ENCODE measurements at regions not wholly inside any gene's neighbourhood (a gene's known extent, or its start where the extent isn't known, plus 50 kb on each side); places are given as distances from the start of the nearest gene placed in this dataset.

DNA sequence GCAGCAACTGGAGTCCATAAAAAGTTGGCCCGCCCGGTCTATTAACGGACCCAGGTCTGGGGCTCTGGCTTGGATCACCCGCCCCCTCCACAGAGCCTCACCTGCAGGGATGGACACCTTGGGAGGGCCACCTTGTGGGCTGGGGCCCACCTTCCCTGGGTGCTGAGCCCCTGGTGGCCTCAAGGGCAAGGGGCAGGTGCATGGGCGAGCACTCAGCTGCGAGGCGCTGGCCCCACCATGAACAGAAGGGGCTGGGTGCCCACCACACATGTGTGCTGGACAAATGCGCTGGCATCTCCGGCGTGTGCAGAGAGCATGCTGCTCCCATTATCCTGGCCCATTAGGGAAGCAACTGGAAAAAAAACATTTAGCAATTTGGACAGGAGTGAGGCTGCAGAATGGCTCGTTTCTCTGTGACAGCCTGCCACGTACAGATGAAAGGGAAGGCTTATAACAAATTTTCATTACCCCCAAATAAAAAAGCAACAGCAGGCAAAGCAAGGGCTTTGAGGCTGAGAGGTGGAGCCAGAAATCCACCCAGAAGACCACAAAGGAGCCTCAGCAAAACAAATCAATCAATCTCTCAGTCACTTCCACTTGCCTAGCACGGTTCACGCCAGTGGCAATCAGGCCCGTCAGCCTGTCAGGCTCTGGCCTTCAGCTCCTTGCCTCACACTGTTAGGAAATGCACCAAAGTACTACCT lies 253.1 kb upstream of the ZNF521 start:
- TF ChIP-seq, protein P1, sequence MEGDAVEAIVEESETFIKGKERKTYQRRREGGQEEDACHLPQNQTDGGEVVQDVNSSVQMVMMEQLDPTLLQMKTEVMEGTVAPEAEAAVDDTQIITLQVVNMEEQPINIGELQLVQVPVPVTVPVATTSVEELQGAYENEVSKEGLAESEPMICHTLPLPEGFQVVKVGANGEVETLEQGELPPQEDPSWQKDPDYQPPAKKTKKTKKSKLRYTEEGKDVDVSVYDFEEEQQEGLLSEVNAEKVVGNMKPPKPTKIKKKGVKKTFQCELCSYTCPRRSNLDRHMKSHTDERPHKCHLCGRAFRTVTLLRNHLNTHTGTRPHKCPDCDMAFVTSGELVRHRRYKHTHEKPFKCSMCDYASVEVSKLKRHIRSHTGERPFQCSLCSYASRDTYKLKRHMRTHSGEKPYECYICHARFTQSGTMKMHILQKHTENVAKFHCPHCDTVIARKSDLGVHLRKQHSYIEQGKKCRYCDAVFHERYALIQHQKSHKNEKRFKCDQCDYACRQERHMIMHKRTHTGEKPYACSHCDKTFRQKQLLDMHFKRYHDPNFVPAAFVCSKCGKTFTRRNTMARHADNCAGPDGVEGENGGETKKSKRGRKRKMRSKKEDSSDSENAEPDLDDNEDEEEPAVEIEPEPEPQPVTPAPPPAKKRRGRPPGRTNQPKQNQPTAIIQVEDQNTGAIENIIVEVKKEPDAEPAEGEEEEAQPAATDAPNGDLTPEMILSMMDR (IDR thresholded peaks at IDR 0.05), result no peak
- peak; percentile 26 for DNase-seq
- H3K36me3 Mint-ChIP-seq (ENCODE audit: low read depth), result no peaks in the 10 kb centered on the region
- H3K27ac Mint-ChIP-seq, result peak overlapping the region; percentile 14
- H3K27me3 Mint-ChIP-seq (ENCODE audit: low read depth, poor library complexity), result peaks cover 3% of the 10 kb centered on the region
- peaks cover 8% of the 10 kb centered on the region for H3K9me3 Mint-ChIP-seq
- peak overlapping the region; percentile 56 for H3K4me3 Mint-ChIP-seq
- peaks cover 27% of the 10 kb centered on the region for H3K4me1 Mint-ChIP-seq

DNA sequence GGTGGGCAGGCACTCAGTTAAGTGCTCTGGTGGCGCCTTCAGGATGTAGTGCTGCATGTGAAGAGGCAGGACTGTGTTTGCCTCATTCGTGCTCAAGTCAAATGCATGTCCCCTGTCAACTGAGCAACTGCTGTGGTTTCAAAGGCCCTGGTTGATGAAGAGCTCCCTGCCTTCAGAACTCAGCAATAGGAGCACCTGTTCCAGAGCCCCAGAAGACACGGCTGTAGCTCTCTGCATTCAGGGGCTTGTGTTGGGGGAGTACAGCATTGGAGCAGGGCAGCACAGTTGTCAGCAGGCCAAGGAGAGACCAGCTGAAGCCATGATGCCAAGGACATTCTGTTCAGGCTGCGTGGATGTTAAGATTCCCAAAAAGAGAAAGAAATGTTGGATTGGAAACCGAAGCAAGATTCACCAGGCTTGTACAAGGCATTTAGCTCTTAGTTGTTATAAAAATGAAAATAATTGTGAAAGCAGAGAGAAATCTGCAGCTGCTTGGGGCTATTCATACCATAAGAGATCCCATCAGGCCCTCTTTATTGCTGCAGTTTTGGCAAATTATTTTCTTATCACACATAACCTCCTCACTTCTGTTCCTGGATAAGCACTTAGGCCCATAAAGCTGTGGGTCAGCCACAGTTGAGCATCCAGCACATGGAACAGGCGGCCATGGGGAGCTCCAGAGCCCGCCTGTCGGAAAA lies 252.4 kb upstream of the ZNF521 start:
- H3K27ac Mint-ChIP-seq, result no peak overlapping the region
- H3K9me3 Mint-ChIP-seq, result peaks cover 8% of the 10 kb centered on the region
- TF ChIP-seq, protein P1 (IDR thresholded peaks at IDR 0.05), result no peak
- peaks cover 27% of the 10 kb centered on the region for H3K4me1 Mint-ChIP-seq
- H3K36me3 Mint-ChIP-seq (ENCODE audit: low read depth), result no peaks in the 10 kb centered on the region
- no peak for DNase-seq
- no peak overlapping the region for H3K4me3 Mint-ChIP-seq
- H3K27me3 Mint-ChIP-seq (ENCODE audit: low read depth, poor library complexity), result peaks cover 3% of the 10 kb centered on the region

DNA sequence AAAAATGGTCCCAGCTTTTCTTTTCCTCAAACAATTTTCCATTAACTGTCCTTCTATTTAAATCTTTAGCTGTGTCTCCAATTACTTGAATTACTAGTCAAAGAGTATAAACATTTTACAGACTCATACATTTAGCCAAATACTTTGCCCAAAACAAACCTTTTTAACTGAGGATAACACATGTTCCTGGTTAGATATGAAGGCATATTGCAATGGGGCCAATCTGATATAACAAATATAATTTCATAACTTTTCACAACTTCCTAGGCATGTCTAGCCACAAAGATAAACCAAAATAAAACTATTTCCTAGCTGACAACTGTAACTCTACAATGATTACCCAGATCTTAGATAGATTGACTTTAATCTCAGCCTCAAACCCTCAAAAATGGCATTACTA lies 247.5 kb upstream of the ZNF521 start:
- Mint-ChIP-seq H3K9me3 (no peaks in the 10 kb centered on the region), H3K27ac (no peak overlapping the region), H3K36me3 (ENCODE audit: low read depth) (no peaks in the 10 kb centered on the region), H3K4me1 (peaks cover 9% of the 10 kb centered on the region), H3K27me3 (ENCODE audit: low read depth, poor library complexity) (peaks cover 3% of the 10 kb centered on the region), H3K4me3 (no peak overlapping the region)
- TF ChIP-seq, protein P1 (IDR thresholded peaks at IDR 0.05), result no peak
- no peak for DNase-seq

DNA sequence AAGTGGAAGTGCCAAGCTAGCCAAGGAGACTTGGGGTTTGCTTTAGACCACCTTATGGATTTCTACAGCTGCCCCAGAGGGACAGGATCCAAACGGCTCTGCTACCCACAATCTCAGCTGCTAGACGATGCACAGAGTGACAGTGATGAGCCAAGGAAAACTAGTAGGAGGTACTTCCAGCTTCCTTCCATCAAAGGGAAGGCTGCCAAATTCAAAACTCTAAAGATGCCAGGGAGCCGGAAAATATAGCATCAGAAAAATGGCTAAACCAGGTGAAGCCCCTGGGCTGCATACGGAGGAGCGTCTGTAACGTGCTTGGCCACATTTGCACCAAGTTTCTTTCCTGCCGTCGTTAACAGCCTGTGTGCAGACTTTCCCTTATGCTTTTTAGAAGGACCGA lies 245.5 kb upstream of the ZNF521 start:
- TF ChIP-seq, protein P1 (IDR thresholded peaks at IDR 0.05), result no peak
- H3K27me3 Mint-ChIP-seq (ENCODE audit: low read depth, poor library complexity), result peaks cover 3% of the 10 kb centered on the region
- H3K36me3 Mint-ChIP-seq (ENCODE audit: low read depth), result no peaks in the 10 kb centered on the region

DNA sequence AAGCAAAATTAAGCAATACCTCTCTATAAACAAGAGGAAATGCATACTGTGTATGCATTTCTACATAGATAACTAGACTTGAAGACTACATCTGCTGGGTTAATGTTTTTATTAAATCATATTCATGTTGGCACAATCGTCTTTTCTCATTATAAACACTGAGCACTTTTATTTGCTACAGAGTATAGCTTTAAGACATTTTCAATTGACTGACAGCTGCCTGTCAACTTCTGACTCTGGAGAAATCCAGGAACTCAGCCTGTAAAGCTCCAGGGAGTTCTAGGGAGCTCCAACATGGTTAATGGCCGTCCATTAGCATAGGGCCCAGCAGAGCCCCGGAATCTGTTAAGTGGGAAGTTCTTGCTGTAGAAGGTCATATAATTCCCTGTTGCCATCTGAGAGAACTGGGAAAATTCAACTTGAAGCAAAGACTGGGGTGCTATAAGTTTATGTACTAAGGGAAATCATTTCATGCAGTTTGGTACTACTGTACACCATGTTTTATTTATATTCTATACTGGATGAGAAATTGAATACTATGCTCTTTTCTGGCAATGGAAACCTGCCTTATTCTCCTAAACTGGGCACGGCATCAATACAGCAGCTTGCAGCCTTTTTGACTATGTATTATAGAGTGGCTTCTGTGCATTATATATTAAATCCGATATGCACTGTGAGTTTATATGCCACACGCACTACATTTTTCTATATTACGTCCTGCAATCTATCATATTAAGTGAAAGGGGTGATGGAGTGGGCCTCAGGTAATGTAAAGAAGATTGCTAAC lies 243.5 kb upstream of the ZNF521 start:
- Mint-ChIP-seq H3K27ac (no peak overlapping the region), H3K4me3 (no peak overlapping the region), H3K9me3 (no peaks in the 10 kb centered on the region), H3K4me1 (peaks cover 6% of the 10 kb centered on the region), H3K36me3 (ENCODE audit: low read depth) (no peaks in the 10 kb centered on the region), H3K27me3 (ENCODE audit: low read depth, poor library complexity) (no peaks in the 10 kb centered on the region)
- TF ChIP-seq, protein P1 (IDR thresholded peaks at IDR 0.05), result no peak
- DNase-seq, result no peak

More for the DNA sequence above, 245.5 kb upstream of the ZNF521 start:
- Mint-ChIP-seq H3K27ac (no peak overlapping the region), H3K9me3 (no peaks in the 10 kb centered on the region), H3K4me1 (peaks cover 6% of the 10 kb centered on the region), H3K4me3 (no peak overlapping the region)
- no peak for DNase-seq
